K562 (cell line): ENCODE measurements at regions not wholly inside any gene's neighbourhood (a gene's known extent, or its start where the extent isn't known, plus 50 kb on each side); places are given as distances from the start of the nearest gene placed in this dataset.
A peak's percentile ranks its signal among the peaks of the same experiment; 100 is the strongest.

Source experiments
- ATAC-seq: fragments of 200-7000 bp; cut with Tn5 transposase; 3 replicates; pipeline ENCODE4 v1.9.1; 2020; ENCODE audit warnings: moderate library complexity
- BruUV-seq: library from RNA; stranded (reverse); fragments of 400-500 nt; replicated peaks from 2 replicates; lab custom pipeline; 2021; lab: Mats Ljungman, UMichigan
- CTCF ChIA-PET: fragments of 300-600 bp; formaldehyde crosslinking; extraction: SDS; loops from one replicate; lab custom pipeline; 2021; ENCODE audit warnings: low intra/inter-chr PET ratio; lab: Yijun Ruan, JAX
- POLR2A ChIA-PET: fragments of 300-600, 350-650 bp; sonication (Branson Sonifier 250); formaldehyde crosslinking; extraction: SDS; loops from one replicate; lab custom pipeline; 2021; ENCODE audit warnings: antibody characterized with exemption, inconsistent platforms; lab: Yijun Ruan, JAX
- DNase-seq, 4 experiments: peaks; one replicate each; pipeline versions ENCODE4 v3.0.0 to v3.0.0-alpha.2; 2011 to 2018; ENCODE audit warnings: low spot score in 3 of 4, mixed read lengths in 3 of 4; ENCODE audit errors: extremely low read depth in 1 of 4
- FAIRE-seq: peaks from 2 replicates; lab custom pipeline; 2011; peaks lifted over from hg19 to GRCh38; lab: Jason Lieb, UNC
- H2AFZ ChIP-seq: 2 replicates; pipeline ENCODE4 v1.6.0; 2011; ENCODE audit warnings: low read depth, low read length, control low read depth, inconsistent platforms
- H3K27ac ChIP-seq: fragments of 200-600 bp; 3 replicates; pipeline ENCODE4 v1.8.0; 2011; ENCODE audit warnings: low read depth, mild to moderate bottlenecking, control low read depth, inconsistent platforms, low read length, moderate library complexity, mixed read lengths; ENCODE audit errors: extremely low read depth
- H3K27me3 ChIP-seq, 2 experiments: fragments of 300-600 bp in 1 of 2; 2 replicates in 1 of 2; 3 replicates in 1 of 2; pipeline versions ENCODE4 v1.6.0 to v1.8.0; 2011; ENCODE audit warnings: inconsistent platforms in 2 of 2, low read length in 2 of 2, mild to moderate bottlenecking in 1 of 2, mixed read lengths in 1 of 2, moderate library complexity in 1 of 2; ENCODE audit not compliant: control insufficient read depth in 2 of 2, insufficient read depth in 2 of 2
- H3K36me3 ChIP-seq: fragments of 300-600 bp; 3 replicates; pipeline ENCODE4 v1.8.0; 2011; ENCODE audit warnings: mild to moderate bottlenecking, low read length, inconsistent platforms; ENCODE audit not compliant: control insufficient read depth, insufficient read depth
- H3K4me1 ChIP-seq, 2 experiments: fragments of 200-600 bp in 1 of 2; replicated peaks in 1 of 2; 2 replicates in 1 of 2; 3 replicates in 1 of 2; pipeline versions ENCODE4 v1.5.1 to v1.8.0; 2011; ENCODE audit warnings: inconsistent platforms in 2 of 2, low read length in 2 of 2, mild to moderate bottlenecking in 1 of 2, mixed read lengths in 1 of 2, moderate library complexity in 1 of 2; ENCODE audit not compliant: control insufficient read depth in 2 of 2, insufficient read depth in 2 of 2
- H3K4me2 ChIP-seq: 2 replicates; pipeline ENCODE4 v1.6.1; 2011; ENCODE audit warnings: low read length, control low read depth, inconsistent platforms, mixed read lengths; ENCODE audit not compliant: insufficient read depth
- H3K4me3 ChIP-seq: fragments of 200-600 bp; sonication (generic), shearing (Covaris generic); 2 replicates; pipeline ENCODE4 v1.5.1; 2016; ENCODE audit warnings: control low read depth, inconsistent platforms
- H3K79me2 ChIP-seq: fragments of 200-600 bp; 3 replicates; pipeline ENCODE4 v1.8.0; 2011; ENCODE audit warnings: low read length, inconsistent platforms; ENCODE audit not compliant: control insufficient read depth, insufficient read depth
- H3K9ac ChIP-seq, 2 experiments: 2 replicates each; pipeline versions ENCODE4 v1.6.0 to v1.6.1; 2011; ENCODE audit warnings: low read depth in 2 of 2, low read length in 2 of 2, control low read depth in 1 of 2, inconsistent platforms in 1 of 2, mild to moderate bottlenecking in 1 of 2, mixed read lengths in 1 of 2; ENCODE audit not compliant: insufficient read depth in 1 of 2
- H3K9me1 ChIP-seq: one replicate; pipeline ENCODE4 v1.6.0; 2011; ENCODE audit warnings: inconsistent platforms, mild to moderate bottlenecking, low read length, moderate library complexity; ENCODE audit not compliant: control insufficient read depth, insufficient read depth
- H3K9me3 ChIP-seq: replicated peaks from 2 replicates; pipeline ENCODE4 v1.5.1; 2011; ENCODE audit warnings: low read depth, low read length, inconsistent platforms; ENCODE audit not compliant: control insufficient read depth, insufficient read depth
- H4K20me1 ChIP-seq: replicated peaks from 2 replicates; pipeline ENCODE4 v1.6.1; 2011; ENCODE audit warnings: low read length, inconsistent platforms, mixed read lengths; ENCODE audit not compliant: control insufficient read depth, insufficient read depth
- MLLT1 ChIP-seq, 2 experiments: fragments of 450-650 bp; IDR thresholded peaks; 2 replicates each; pipeline ENCODE4 v1.6.1; 2016
- ZNF316 ChIP-seq: fragments of 450-650 bp; IDR thresholded peaks from 2 replicates; pipeline ENCODE4 v1.6.1; 2016
- ZNF583 ChIP-seq: fragments of 250-450 bp; sonication (Bioruptor Pico); IDR thresholded peaks from 2 replicates; pipeline ENCODE4 v1.4.0; 2020
- WGBS: fragments of 100-300 bp; shearing (Covaris generic); methylation state at CpG from one replicate; pipeline ENCODE4 v1.1.6; 2016; ENCODE audit warnings: low coverage, mixed read lengths; ENCODE audit not compliant: insufficient coverage; ENCODE audit errors: missing lambda C conversion rate; 5-methylcytosine and 5-hydroxymethylcytosine counted together
- in situ Hi-C: fragments of 300-500 bp; cut with MboI; formaldehyde crosslinking; loops from 4 replicates; pipeline ENCODE4 v1.15.0; 2018; ENCODE audit warnings: inconsistent platforms, mixed read lengths
- intact Hi-C: fragments of 100-400 bp; cut with micrococcal nuclease; formaldehyde crosslinking; loops from 2 replicates; pipeline ENCODE4 v1.14.2; 2022
- TF ChIP-seq, protein P1 (sequence below): sonication (generic); formaldehyde crosslinking; IDR thresholded peaks from 2 replicates; pipeline ENCODE4 v1.8.1; 2022; ENCODE audit warnings: missing genetic modification reagents

GRCh38 chr6:133099573-133099972 is 141.6 kb upstream of the EYA4 start:
- no peak for DNase-seq
- H3K27ac ChIP-seq = no peak overlapping the region
- POLR2A ChIA-PET = no interaction called here

GRCh38 chr6:133100865-133101264 is 140.3 kb upstream of the EYA4 start:
- FAIRE-seq (no peak), ATAC-seq (no peak), DNase-seq (no peak)
- H3K36me3 ChIP-seq = no peaks in the 10 kb centered on the region
- no peak overlapping the region for H3K4me3 ChIP-seq
- BruUV-seq = no TSS peak
- POLR2A ChIA-PET = no interaction called here
- H3K4me2 ChIP-seq = no peak overlapping the region
- H3K9me3 ChIP-seq = no peaks in the 10 kb centered on the region
- no peaks in the 10 kb centered on the region for H3K79me2 ChIP-seq
- H3K27me3 ChIP-seq = no peaks in the 10 kb centered on the region
- no peaks in the 10 kb centered on the region for H3K4me1 ChIP-seq
- intact Hi-C loops = no loop called here
- no peaks in the 10 kb centered on the region for H3K9me1 ChIP-seq
- H4K20me1 ChIP-seq = no peaks in the 10 kb centered on the region
- H2AFZ ChIP-seq = no peak overlapping the region
- H3K9ac ChIP-seq = no peak overlapping the region
- in situ Hi-C loops = no loop called here
- CTCF ChIA-PET = no interaction called here
- TF ChIP-seq MLLT1 (IDR thresholded peaks at IDR 0.05) = no peak
- no peak for TF ChIP-seq ZNF583
- TF ChIP-seq ZNF316 = 0 out of 2 replicates have a peak, but pooled peaks have one; percentile 24
- TF ChIP-seq, all 486 proteins: peak for 1
- H3K27ac ChIP-seq = no peak overlapping the region
- 0% methylated on average over 3 of the region's 3 CpGs for whole genome bisulfite sequencing

More at GRCh38 chr6:133099573-133099972, 141.6 kb upstream of the EYA4 start:
- no peaks in the 10 kb centered on the region for H3K36me3 ChIP-seq
- no peaks in the 10 kb centered on the region for H3K9me1 ChIP-seq
- H4K20me1 ChIP-seq = no peaks in the 10 kb centered on the region
- no peaks in the 10 kb centered on the region for H3K27me3 ChIP-seq
- TF ChIP-seq, protein P1, sequence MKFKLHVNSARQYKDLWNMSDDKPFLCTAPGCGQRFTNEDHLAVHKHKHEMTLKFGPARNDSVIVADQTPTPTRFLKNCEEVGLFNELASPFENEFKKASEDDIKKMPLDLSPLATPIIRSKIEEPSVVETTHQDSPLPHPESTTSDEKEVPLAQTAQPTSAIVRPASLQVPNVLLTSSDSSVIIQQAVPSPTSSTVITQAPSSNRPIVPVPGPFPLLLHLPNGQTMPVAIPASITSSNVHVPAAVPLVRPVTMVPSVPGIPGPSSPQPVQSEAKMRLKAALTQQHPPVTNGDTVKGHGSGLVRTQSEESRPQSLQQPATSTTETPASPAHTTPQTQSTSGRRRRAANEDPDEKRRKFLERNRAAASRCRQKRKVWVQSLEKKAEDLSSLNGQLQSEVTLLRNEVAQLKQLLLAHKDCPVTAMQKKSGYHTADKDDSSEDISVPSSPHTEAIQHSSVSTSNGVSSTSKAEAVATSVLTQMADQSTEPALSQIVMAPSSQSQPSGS (CRISPR knock-in tag) = no peak
- no peak for FAIRE-seq
- BruUV-seq = no TSS peak
- H2AFZ ChIP-seq = no peak overlapping the region
- no peak for ATAC-seq
- no peak overlapping the region for H3K4me3 ChIP-seq
- no peaks in the 10 kb centered on the region for H3K79me2 ChIP-seq
- no peaks in the 10 kb centered on the region for H3K4me1 ChIP-seq
- H3K4me2 ChIP-seq = no peak overlapping the region
- CTCF ChIA-PET = no interaction called here
- in situ Hi-C loops = no loop called here
- H3K9me3 ChIP-seq = no peaks in the 10 kb centered on the region
- no peak overlapping the region for H3K9ac ChIP-seq
- intact Hi-C loops = loop anchor here (5.0 kb wide), 1 partner anchor 117 kb away; no protein-coding TSS in a partner anchor
